ENCODE measurements at regions not wholly inside any gene's neighbourhood (a gene's known extent, or its start where the extent isn't known, plus 50 kb on each side); places are given as distances from the start of the nearest gene placed in this dataset.
A peak's percentile ranks its signal among the peaks of the same experiment; 100 is the strongest.
"Not testable (repeated sequence)": the region's sequence is repeated elsewhere in the genome, so short reads cannot be mapped to it uniquely, and the experiment has no call there.

GRCh38 chr7:106447318-106447847 lies 162.6 kb upstream of the NAMPT start:
- DNase-seq = no peak

DNA sequence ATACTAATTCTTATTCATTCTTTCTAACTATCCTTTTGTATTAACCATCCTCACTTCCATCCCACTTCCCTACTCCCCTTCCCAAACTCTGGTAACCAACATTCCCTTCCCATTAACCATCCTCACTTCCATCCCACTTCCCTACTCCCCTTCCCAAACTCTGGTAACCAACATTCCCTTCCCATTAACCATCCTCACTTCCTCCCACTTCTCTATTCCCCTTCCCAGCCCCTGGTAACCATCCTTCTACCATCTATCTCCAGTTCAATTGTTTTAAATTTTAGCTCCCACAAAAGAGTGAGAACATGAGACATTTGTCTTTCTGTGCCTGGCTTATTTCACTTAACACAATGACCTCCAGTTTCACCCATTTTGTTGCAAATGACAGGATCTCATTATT lies 160.6 kb upstream of the NAMPT start:
- not testable (repeated sequence) for DNase-seq

DNA sequence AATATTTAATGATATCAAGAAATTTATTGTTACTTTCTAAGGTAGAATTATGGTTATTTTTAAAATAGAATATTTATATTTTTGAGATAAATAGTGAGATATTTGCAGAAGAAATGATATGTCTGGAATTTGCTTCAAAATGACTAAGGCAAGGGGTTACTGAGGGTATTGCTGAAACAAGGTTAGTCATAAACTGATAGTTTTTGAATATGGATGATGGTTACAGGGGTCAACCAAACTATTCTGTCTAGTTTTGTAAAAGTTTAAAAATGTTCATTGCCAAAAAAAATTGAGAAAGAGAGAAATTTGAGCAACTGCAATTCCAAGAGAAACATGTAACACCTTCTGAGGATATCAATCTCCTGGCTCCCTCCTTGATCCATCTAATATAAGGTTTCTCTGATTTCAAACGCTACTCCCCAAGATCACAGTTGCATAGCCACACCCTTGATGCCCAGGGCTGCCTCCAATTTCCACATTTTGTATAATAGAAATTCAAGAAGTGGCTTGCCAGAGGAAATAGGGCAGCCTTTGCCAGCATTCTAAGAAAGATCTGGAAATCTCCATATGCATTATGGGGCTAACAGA lies 159.4 kb upstream of the NAMPT start:
- DNase-seq = no peak

GRCh38 chr7:106443156-106443555 lies 158.4 kb upstream of the NAMPT start:
- DNase-seq = no peak

DNA sequence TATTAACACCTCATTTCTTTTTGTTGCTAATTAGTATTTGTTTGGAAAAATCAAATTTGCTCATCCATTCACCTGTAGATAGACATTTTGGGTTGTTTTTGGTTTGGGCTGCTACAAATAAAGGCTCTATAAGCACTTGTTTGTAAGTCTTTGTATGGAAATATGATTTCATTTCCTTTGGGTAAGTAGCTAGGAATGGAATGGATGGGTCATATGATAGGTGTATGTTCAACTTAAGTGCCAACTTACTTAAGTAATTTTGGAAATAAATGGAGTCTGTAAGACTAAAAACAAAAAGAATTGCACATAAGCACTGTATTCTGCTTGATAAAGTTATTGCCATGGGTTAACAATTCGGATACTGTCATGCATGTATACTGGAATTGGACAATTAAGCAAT lies 157.7 kb upstream of the NAMPT start:
- DNase-seq = no peak

DNA sequence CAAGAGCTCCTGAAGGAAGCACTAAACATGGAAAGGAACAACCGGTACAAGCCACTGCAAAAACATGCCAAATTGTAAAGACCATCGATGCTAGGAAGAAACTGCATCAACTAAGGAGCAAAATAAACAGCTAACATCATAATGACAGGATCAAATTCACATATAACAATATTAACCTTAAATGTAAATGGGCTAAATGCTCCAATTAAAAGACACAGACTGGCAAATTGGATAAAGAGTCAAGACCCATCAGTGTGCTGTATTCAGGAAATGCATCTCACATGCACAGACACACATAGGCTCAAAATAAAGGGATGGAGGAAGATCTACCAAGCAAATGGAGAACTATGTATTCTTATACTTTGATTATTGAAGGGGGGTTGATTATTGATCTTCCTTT lies 156.6 kb upstream of the NAMPT start:
- not testable (repeated sequence) for DNase-seq

- DNase-seq = not testable (repeated sequence)
These were observed 152.2 kb upstream of the NAMPT start for GRCh38 chr7:106436933-106437332.

DNA sequence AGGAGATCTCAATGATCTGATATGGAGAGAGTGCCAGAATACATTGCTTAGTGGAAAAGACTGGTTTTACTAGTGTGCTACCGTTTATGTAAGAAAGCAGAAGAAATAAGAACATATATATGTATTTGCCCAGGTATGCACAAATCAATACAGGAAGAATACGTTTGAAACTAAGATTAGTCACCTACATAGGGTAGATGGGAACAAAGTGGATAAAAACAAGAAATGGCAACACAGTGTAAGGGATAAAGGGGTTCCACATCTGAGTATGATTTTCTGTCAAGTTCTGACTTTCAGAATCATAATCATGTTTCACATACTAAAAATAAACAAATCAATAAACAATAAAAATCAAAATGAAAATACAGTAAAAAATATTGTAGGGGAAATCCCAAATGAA lies 148.6 kb upstream of the NAMPT start:
- no peak for DNase-seq

GRCh38 chr7:106430535-106431455 lies 146.0 kb upstream of the NAMPT start:
- DNase-seq = no peak

GRCh38 chr7:106430103-106430502 lies 145.3 kb upstream of the NAMPT start:
- DNase-seq = no peak

- DNase-seq = no peak
These were observed 142.0 kb upstream of the NAMPT start for GRCh38 chr7:106426803-106427202.

DNA sequence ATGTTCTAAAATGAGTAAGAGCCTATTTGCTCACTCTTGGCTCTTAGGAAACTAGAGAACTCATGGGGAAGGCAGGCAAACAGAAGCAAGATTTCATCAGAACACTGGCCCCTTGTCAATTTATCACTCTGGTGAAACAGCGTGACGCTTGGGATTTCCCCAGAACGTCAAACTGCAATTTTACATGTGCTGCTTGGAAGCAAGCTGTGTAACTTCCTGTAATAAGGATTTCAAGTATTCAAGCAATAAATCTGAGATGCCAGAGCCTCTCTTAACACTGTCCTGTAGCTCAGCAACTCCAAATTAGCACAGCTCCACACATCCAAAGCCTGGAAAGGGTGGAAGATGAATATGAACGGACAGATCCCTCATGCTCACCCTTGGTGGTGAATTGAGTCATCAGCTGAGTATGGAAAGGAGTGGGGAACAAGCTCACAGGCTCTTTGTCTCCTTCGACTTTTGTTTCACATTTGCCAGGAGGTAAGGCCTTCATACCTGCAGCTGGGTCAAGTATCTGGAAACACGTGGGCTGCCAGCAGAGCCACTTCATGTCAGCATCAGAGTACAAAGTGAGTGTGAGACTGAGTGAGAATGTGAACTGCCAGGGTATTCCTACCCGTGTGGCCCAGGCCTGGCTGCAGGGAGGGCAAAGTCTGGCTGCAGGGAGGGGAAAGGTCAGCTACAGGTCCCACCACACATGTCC lies 140.4 kb upstream of the NAMPT start:
- DNase-seq = no peak

- DNase-seq = no peak
These were observed 139.8 kb upstream of the NAMPT start for GRCh38 chr7:106424476-106425016.

DNA sequence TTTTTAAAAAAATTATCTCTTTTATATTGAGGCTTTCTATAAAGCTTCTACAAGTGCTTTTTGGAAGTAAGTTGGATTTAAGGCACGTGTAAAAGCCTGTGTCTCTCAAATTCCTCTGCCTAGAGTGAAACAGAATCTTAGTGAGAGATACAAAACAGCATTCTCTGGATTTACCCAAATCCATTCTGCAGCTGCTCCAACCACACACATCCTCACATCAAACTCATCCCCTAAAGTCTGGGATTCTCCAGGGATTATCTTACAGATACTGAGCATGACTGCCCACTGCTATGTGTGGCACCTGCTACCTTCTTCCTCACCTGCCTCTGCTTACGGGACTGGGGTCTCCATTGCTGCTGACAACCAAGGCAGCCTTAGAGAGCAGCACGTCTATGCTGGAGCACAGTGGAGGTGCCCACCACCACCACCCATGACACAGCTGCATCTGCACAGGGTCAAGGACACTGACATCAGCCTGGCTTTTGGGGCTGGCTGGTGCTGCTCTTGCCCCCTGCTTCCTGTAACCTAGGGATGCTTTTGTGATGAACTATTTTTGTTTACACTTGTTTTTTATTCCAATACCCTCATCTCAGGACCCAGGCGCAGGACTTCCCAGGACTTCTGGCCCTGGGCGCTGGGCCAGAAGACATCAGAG lies 139.2 kb upstream of the NAMPT start:
- no peak for DNase-seq

- DNase-seq = no peak
These were observed 138.3 kb upstream of the NAMPT start for GRCh38 chr7:106423111-106423510.

- peak; percentile 3 for DNase-seq
These were observed 136.5 kb upstream of the NAMPT start for GRCh38 chr7:106421181-106421762.

DNA sequence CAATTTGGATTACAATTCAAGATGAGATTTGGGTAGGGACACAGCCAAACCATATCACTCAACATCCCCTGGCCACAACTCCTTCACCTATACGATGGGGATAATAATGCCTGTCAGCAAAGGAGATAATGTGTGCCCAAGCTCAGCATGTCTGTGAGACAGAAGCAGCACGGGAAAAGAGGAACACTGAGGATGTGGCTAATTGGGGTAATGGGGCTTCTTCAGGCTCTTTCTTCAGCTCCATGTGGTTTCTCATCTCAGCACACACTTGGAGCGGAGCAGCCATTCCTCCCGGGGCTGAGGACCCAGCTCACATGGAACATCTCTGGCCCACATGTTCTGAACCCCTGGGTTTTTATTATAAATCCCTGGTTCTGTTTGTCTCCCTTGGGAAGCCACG lies 136.0 kb upstream of the NAMPT start:
- DNase-seq = no peak

DNA sequence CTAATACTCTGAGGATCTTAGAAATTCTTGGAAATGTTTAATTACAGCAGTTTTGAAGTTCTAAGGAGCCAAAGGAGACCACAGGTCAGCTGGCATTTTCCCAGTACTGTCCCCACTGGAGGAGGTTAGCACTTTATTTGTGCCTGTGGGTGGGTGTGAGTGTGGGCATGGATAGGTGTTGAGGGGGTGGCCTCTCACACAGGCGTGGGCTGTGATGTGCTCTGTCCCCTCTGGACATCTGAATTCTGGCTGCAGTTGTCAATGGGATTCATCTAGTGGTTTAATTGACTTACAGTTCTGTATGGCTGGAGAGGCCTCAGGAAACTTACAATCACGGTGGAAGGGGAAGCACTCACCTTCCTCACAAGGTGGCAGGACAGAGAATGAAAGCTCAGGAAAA lies 135.4 kb upstream of the NAMPT start:
- no peak for DNase-seq

DNA sequence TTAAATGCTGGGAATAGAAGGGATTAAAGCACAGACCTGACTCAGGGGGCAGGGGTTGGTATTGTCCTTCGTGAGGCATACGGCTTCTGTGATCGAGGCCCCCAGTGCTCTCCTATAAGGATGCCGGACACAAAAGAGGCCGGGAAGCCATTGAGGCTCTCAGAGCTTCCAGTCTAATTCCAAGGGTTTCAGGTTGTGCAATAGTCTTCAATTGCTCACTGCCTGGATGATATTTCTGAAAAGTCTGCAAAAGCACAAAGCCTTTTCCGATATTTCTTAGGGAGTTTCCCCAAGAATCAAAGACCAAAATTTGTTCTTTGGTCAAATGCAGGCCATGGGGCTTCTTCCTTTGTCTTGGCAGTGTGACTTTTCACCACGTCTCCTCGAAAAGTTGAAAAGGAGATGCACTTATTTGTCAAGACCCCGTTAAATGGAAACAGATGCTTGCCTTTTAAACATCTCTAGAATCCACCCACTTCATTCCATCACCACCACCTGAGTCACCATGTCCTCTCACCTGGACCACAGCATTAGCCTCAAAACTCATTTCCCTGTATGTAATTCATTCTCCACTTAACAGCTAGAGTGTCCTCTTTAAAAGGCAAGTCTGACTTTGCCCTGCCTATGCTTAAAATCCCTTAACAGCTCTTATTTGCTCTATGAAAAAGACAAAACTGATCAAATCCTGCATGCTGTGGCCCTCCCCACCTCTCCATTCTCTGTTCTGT lies 134.8 kb upstream of the NAMPT start:
- DNase-seq = no peak

- DNase-seq = no peak
These were observed 133.7 kb upstream of the NAMPT start for GRCh38 chr7:106418526-106418925.

- DNase-seq = no peak
These were observed 133.3 kb upstream of the NAMPT start for GRCh38 chr7:106418094-106418493.
